ENCODE measurements at regions not wholly inside any gene's neighbourhood (a gene's known extent, or its start where the extent isn't known, plus 50 kb on each side); places are given as distances from the start of the nearest gene placed in this dataset.

- FAIRE-seq: no peak
- no peak for DNase-seq (ENCODE audit: low spot score in 2 of 2)
These were observed 394.4 kb upstream of the ADGRL3 start for GRCh38 chr4:60805500-60806313.

GRCh38 chr4:60808726-60809485 is 391.2 kb upstream of the ADGRL3 start:
- no peak for FAIRE-seq

GRCh38 chr4:60809486-60809800 is 390.7 kb upstream of the ADGRL3 start:
- no peak for FAIRE-seq
- DNase-seq (ENCODE audit: low spot score in 2 of 2): no peak

More at GRCh38 chr4:60808726-60809485, 391.2 kb upstream of the ADGRL3 start:
- no peak for DNase-seq (ENCODE audit: low spot score in 2 of 2)

GRCh38 chr4:60812811-60813210 is 387.3 kb upstream of the ADGRL3 start:
- DNase-seq (ENCODE audit: low spot score in 2 of 2) (no peak), FAIRE-seq (no peak)

DNA sequence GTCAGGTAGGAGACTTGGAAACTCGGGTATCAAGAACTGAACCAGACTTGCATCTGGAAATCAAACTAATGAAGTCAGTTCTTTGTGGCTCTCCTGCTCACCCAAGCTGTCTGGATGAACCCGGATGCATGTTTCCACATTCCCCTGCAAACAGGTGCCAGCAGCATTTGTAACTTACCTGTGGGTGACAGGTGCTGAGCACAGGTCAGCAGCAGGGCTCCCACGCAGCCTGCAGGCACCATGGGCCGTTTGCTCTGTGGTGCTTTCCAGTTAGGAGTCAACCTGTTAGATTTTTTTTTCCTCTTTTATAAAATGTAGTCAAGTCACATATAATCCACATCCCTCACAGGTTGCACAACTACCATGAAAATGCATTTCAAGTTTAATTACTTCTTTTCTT is 385.6 kb upstream of the ADGRL3 start:
- DNase-seq (ENCODE audit: low spot score in 2 of 2) (no peak), FAIRE-seq (no peak)

DNA sequence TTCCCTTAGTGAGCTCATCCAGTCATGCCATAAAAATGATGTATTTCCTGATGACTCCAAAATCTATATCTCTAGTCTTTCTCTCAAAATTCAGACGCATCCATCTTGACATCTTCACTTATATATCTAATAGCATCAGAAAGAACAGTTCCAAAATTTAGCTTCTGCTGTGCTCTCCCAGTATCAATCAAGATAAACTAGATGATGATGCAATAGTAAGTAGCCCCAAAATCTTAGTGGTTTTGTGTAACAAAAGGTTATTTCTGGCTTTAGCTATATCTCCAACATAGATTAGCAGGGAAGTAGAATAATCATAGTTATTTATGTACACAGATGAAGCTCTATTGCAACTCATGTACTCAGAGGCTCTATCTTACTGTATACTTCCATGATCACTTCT is 382.5 kb upstream of the ADGRL3 start:
- no peak for DNase-seq (ENCODE audit: low spot score in 2 of 2)
- FAIRE-seq: no peak

DNA sequence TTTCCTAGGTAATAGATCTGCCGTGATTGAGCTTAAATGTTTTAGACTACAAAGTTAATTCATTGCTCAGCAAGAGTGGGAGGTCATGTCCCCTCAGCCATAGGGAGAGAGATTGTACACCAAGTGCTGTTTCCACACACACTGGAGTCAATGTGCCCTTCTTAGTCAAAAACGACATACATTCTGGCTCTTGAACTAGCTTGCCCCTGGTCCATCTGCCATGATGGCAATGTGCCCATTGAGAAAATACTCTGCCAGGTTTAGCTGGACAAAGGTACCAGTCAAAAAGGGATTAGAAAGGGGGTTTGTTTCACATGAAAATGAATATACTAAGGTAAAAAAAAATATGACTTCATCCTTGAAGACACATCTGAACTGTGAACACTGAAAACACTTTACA is 377.1 kb upstream of the ADGRL3 start:
- DNase-seq (ENCODE audit: low spot score in 2 of 2) (no peak), FAIRE-seq (no peak)

- no peak for FAIRE-seq
- DNase-seq (ENCODE audit: low spot score in 2 of 2): no peak
These were observed 360.1 kb upstream of the ADGRL3 start for GRCh38 chr4:60840020-60840419.

DNA sequence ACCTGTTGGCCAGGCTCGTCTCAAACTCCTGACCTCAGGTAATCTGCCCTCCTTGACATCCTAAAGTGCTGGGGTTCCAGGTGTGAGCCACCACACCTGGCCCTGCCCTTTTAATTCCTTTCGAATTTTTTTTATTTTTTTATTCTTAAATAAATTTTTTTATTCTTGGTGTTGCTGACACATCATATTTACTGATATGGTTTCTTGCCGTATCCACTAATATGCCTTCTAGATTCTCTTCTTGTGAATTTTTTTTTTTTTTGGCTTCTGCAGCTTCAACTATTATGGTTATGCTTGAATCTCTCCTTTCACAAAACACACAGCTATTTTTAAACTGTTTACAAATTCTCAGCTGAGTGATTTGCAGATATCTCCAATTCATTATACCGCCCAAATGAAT is 353.4 kb upstream of the ADGRL3 start:
- no peak for DNase-seq (ENCODE audit: low spot score in 2 of 2)
- no peak for FAIRE-seq

- FAIRE-seq: no peak
- no peak for DNase-seq (ENCODE audit: low spot score in 2 of 2)
These were observed 352.5 kb upstream of the ADGRL3 start for GRCh38 chr4:60847614-60848013.

GRCh38 chr4:60857130-60857753 is 342.9 kb upstream of the ADGRL3 start:
- FAIRE-seq (no peak), DNase-seq (ENCODE audit: low spot score in 2 of 2) (no peak)

DNA sequence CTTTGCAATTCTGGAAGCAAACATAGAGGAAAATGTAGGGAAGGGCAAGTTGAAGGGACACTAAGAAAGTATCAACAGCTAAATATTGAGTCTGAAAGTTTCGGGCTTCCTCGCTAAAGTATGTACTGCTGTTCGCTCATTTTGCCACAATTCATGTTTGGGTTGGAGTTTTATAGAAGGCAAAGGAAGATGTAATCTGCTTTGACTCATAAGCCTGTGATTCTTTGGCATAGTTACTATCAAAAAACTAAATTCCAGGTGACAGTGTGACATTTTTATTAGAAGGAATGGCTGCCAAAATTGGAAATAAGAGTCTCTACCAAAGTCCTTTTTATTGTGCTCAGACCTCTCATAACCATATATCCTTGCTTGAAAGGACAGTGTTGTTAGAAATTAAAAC is 336.7 kb upstream of the ADGRL3 start:
- DNase-seq (ENCODE audit: low spot score in 2 of 2) (no peak), FAIRE-seq (no peak)

- FAIRE-seq: no peak
- DNase-seq (ENCODE audit: low spot score in 2 of 2): peak in 1 of 2 donors; percentile 6
These were observed 334.9 kb upstream of the ADGRL3 start for GRCh38 chr4:60865273-60865672.

- DNase-seq (ENCODE audit: low spot score in 2 of 2): no peak
- no peak for FAIRE-seq
These were observed 331.7 kb upstream of the ADGRL3 start for GRCh38 chr4:60868232-60868960.

DNA sequence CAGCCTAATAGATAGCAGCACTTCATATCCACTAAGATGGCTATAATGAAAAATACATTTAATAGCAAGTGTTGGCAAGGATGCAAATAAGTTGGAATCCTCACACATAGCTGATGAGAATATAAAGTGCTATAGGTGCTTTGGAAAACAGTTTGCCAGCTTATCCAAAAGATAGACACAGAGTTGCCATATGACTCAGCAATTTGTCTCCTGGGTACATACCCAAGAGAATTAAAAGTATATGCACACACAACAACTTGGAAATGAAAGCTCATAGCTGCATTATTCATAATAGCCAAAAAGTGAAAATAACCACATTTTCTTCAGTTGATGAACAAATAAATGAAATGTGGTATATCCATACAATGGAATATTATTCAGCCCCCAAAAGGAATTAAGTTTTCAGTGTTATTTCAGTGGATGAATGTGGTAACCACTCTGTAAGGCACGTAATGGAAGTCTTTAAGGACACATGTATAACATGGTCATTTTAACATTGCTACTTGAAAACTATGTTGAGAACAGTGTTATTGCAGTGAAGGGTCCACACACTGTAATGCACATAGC is 320.9 kb upstream of the ADGRL3 start:
- DNase-seq (ENCODE audit: low spot score in 2 of 2) (no peak), FAIRE-seq (no peak)

- DNase-seq (ENCODE audit: low spot score in 2 of 2) (no peak), FAIRE-seq (no peak)
These were observed 315.5 kb upstream of the ADGRL3 start for GRCh38 chr4:60884587-60884986.

DNA sequence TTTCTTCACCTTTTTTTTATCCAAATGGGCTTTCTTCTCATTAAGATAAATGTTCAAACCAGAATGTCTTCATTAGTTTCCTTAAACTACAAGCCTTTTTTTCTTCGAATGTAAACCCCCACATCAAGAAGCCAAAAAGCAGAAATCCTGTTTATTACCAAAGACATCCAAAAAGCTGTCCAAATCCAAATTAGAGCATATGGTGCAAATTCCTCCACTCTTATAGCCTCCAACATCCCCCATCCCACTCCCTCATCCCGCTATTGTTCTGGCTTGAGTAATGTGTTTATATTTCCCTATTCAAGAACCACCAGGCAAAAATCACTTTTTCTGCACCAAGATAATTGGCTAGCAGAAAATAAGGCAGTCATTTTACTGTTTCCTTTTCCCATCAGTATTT is 315.1 kb upstream of the ADGRL3 start:
- FAIRE-seq (no peak), DNase-seq (ENCODE audit: low spot score in 2 of 2) (no peak)

DNA sequence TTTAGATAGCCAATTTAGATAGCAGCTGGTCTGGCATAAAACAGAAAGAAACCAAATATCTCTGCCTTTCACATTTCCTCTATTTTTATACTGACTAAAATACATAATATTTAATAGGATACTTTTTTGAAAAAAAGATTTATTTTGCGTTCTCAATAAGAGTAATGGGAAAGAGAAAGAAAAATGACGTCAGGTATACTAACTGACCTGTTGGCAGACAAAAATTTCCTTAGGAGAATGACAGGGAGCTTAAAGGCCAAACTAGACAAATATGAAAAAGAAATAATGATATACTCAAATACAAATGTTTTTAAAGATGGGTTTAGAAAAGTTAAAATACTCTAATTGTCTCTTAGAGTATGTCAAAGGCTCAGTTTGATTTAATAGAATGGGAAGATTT is 309.4 kb upstream of the ADGRL3 start:
- no peak for FAIRE-seq
- DNase-seq (ENCODE audit: low spot score in 2 of 2): no peak

- FAIRE-seq (no peak), DNase-seq (ENCODE audit: low spot score in 2 of 2) (no peak)
These were observed 308.2 kb upstream of the ADGRL3 start for GRCh38 chr4:60891947-60892346.

- DNase-seq (ENCODE audit: low spot score in 2 of 2): no peak
- no peak for FAIRE-seq
These were observed 302.7 kb upstream of the ADGRL3 start for GRCh38 chr4:60897415-60897814.

GRCh38 chr4:60905162-60905561 is 295.0 kb upstream of the ADGRL3 start:
- no peak for FAIRE-seq
- no peak for DNase-seq (ENCODE audit: low spot score in 2 of 2)
